ENCODE measurements at regions not wholly inside any gene's neighbourhood (a gene's known extent, or its start where the extent isn't known, plus 50 kb on each side); places are given as distances from the start of the nearest gene placed in this dataset.
"Not testable (repeated sequence)": the region's sequence is repeated elsewhere in the genome, so short reads cannot be mapped to it uniquely, and the experiment has no call there.

DNA sequence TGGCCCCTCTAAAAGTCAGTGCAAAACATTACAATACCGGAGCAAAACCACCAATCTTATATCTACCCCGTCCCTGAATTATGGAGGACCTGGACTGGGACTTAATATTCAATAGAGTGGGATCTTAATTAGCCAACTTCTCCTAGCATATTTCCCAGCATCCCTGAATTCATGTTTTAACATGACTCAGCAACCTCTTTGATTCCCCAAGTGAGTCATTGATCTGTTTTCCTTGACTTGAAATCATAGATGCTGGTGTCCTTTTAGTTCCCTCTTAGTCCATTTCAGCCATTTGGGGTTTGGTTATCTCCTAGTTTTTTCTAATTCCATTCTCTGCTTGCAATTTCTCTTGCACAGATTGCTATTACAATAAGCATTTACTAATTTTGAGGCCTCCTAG, 677.7 kb upstream of the CELF4 start:
- DNase-seq, result no peak

DNA sequence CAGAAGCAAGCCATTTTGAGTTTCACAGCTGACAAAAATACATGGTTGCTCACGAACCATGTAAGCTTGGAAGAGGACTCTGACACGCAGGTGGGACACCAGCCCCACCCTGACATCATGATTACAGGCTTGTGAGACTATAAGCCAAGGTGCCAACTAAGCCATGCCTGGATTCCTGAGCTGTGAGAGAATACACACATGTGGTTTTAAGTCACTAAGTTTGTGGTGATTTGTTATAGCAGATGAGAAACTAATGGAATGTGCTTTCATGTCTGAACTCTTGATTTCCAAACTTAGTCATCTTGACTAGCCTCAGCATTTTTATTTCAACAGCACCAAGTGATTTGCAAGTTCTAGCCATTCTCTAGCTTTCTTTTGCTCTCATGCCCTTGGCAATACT, 676.1 kb upstream of the CELF4 start:
- no peak for DNase-seq

DNA sequence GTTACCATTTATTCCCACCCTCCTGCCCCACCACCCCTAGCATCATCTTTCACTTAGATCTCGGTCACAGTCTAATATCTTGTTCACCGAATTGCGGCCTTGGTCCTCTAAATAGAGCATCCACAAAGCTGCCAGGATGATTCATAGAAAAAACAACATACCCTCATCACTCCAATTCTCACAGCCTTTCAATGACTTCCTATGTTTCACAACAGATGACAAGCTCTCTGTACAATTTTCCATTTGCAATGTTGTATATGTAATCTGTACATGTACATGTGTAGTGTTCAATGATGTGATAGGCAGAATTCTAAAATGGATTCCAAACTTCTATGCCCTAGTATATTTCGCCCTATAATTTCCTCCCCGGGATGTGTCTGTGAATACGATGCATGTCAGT, 675.6 kb upstream of the CELF4 start:
- no peak for DNase-seq

DNA sequence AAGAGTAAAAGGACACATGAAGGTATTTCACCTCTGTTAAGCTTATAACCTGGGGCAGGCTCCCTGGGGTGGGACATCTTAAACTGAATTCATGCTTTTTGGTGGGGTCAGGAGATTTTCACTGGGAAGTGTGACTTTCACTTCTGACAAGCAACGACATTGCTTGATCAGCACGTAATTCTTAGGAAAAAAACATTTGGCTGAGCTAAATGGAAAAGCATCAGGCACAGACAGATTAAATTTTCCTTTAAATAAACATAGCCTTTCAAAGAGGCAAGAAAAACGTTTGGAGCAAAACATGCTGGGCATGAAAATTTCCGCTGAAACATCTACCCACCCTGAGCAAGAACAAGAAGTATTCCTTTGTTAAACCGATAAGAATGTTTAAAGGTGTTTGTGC, 674.0 kb upstream of the CELF4 start:
- DNase-seq, result no peak

DNA sequence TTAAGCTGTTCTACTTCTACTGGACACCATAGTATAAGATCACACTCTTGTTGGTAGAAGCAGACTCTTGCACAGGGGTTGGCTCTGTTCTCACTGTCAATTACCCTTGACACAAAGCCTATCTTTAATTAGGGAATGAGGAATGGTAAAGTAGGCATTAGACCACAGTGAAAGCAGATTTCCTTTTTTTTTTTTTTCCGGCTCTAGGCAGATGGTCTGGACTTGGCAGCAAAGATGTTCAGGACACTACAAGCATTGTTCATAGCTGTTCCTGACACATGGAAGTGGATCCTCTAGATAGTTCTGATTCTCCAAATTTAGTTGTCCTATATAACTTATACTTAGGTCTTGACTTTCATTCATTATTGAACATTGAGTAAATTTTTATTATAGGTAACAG, 672.2 kb upstream of the CELF4 start:
- no peak for DNase-seq

DNA sequence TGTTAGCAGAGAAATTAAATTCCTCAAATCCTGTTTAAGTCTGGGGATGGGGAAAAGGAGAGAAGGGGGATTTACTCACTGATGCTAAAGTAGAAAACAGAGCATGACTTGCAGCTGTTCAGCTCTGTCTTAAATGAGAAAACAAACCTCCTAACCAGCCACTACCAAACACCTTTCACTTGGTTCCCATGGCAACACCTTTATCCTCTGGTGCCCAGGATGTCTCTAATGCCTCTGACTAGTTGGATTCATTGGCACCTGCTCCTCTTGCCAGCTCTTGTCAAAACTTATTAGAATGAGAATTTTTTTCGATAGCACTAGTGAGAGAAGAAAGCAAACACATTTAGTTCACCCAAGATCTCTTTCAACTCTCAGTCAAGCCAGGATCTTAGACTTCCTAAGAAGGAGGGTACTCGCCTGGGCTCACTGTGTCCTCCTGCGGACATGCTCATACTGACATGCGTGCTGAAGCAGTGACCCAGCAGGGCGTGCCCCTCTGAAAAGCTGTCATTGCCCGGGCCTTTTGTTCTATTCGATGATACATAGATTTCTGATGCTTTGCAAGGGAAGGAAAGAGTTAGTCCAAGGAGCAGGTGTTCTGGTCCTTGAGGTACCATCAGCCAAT, 656.0 kb upstream of the CELF4 start:
- no peak for DNase-seq

DNA sequence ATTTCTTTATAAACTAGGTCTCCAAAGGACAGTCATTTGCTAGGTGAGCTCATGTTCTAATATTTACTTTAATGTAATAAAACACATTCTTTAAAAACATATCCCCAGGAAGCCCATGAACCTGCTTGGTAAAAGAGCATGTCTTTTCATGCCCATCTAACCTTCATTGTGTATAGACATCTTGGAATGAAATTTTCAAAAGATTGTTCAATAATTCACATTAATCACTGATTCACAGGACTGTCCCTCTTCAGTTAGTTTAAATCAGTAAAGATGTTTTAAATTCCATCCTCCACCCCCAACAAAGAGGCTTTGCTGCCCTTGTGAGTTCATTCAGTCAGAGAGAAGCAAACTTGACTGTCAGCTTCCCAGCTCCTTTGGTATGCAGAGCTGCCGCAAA, 633.4 kb upstream of the CELF4 start:
- no peak for DNase-seq

DNA sequence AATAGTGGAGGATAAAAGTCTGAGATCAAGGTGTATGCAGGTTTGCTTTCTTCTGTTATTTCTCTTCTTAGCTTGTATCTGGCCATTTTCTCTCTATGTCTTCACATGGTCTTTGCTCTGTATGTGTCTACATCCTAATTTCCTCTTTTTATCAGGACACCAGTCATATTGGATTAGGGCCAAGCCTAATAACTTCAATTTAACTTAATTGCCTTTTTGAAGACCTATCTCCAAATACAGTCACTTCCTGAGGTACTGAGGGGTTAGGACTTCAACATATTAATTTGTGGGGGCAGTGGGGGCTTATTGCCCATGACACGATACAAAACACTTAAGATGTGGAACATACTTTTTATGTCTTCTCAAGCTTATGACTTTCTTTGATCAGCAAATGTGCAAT, 632.9 kb upstream of the CELF4 start:
- no peak for DNase-seq

DNA sequence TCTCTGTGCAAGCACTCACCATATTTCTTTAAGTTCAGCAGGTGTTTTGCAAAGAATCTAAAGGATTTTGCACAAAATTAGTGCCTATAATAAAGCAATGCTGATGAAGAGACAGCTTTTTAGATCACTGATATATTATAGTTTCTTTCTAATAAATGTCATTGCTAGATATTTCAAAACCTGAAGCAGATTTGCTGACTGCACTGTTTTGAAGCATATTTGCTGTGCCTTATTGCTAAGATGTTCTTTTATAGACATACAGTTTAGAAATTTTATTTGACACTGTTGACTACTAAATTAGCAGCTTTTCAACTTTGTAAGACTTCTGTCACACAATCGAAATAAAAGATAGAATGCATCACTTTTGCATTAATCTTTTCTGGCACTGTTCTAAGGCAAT, 620.9 kb upstream of the CELF4 start:
- DNase-seq, result no peak

DNA sequence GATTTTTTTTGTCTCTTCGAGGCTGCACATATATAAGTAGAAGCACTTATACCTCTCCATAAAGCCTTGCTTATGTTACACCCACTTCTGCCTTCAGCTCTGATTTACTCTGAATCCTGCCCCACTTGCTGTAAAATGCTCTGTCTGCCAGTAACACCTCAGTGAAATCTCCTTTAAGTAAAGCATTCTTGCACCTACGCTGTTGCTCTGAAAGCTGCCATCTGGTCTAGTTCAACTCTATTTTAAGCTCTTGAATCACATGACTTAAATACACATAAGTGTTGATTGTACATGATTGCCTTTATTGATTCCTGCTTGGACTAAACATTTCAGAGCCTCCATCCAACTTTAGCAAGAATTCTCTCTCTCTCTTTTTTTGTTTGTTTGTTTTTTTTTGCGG, 609.0 kb upstream of the CELF4 start:
- no peak for DNase-seq

DNA sequence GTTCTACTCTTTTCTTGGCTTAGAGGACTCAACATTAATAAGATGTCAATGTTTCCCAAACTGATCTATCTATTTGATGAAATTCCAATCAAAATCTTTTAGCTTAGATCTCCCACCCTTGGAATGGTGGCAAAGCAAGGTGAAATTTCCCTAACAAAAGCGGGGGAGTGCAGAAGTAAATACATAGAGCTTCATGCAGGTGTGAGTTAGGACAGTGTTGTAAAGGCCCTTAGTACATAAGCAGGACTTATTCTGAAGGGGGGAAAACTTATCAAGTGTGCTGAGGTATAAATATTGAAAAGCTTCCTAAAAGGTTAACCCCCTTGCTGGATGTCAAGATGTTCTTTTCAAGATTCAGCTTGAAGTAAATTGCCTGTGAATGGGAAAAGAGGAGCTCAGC, 608.6 kb upstream of the CELF4 start:
- DNase-seq, result no peak

DNA sequence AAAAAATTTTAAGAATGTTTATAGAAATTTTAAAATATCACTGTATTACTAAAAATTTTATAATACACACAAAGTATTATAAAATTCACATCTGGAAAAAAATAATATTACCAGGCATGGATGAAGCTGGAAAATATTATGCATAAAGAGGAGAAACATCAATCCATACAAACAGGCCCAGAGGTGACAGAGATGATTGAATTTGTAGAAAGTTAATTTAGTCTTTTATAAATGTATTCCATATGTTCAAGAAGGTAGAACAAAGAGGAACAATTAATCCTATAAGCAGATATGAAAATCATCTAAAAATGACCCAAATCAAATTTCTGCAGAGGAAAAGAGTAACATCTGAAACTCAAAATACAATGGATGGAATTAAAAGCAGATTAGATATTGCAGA, 605.2 kb upstream of the CELF4 start:
- DNase-seq, result no peak

DNA sequence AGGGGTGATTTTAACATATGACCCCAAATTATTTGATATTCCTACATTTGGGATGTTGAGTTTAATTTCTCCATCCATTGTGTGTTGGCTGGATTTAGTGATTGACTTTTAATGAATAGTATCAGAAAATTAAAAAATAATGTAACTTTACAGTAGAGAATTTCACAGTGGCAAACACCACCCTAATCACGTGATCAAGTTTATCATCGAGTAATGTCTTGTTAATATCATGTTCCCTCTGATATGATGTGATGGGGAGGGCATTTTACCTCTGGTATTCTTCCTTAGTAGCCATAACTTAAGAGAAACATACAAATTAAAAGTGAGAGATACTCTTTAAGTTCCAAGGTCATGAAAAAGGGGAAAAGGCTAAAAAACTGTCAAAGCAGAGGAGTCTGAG, 602.0 kb upstream of the CELF4 start:
- no peak for DNase-seq

DNA sequence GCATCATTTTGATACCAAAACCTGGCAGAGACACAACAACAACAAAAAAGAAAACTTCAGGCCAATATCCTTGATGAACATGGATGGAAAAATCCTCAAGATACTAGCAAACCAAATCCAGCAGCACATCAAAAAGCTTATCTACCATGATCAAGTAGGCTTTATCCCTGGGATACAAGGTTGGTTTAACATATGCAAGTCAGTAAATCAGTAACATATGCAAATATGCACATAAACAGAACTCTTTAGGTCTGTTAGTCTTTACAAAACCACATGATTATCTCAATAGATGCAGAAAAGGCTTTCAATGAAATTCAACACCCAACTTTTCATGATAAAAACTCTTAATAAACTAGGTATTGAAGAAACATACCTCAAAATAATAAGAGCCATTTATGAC, 587.5 kb upstream of the CELF4 start:
- not testable (repeated sequence) for DNase-seq

DNA sequence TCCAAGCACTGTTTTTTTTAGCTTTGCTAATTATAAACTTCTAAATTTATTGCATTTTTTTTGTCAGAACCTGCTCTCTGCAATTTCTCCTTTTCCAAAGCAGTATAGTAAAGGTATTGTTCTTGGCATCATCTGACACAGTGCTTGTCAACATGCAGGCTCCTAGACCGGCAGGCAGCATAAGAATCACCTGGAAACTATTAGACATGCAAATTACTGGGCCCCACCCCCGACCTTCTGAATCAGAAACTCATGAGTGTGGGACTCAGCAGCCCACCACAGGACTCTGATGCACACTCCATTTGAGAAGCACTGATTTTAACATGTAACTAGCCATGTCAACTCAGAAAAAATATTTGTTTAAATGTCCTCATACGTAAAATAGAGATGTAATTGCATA, 551.1 kb upstream of the CELF4 start:
- DNase-seq, result no peak

DNA sequence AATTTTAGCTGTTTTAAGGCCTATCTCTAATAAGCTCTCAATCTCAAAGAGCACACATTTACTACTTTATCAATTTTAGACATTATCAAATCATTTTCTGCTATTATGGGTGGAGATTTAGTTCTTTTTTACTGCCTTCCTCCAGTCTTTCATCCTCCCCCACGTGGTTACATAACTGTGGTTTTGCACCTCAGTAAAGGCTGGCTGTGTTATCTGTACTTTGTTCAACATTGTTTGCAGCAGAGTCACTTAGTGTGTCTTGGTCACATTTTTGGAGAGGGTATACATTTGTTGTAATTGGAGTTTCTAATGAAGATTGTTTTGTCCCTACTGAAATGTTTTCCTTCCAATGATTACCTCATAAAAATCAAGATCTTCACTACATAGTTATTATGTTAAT, 549.6 kb upstream of the CELF4 start:
- DNase-seq, result no peak

DNA sequence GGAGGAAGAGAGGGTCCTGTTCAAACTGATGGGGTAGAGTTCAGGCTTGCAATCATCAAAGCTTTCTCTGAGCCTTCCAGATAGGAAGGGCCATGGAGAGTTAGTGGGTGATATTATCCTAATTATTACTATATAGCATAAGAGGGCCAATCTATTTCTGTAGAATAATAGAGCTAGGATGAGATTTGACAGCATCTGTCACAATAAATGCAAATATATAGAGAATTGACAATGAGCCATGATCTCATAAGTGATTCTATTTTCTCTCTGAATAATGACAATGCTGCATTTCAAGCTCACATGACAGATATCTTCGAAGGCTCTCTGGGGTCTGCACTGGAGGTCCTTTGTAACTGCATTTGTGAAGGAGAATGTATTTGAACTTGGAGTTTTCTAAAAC, 521.9 kb upstream of the CELF4 start:
- DNase-seq, result no peak

DNA sequence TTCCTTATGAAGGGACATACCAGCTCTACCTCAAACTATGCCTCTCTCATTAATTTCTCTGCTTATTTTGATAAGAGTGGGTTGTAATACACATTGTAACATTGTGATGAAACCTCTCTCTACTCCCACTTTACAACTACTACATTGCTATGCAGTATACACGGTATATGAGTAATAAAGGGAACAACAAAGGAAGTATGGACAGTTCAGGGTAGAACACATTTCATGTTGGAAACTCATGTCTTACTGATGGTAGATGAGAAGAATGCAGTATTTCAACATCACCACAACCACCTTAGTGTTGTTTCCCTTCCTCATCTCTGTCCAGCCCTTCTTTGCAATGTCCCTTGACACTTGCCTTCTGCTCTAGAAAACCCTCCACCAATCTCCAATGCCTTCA, 515.9 kb upstream of the CELF4 start:
- DNase-seq, result no peak

DNA sequence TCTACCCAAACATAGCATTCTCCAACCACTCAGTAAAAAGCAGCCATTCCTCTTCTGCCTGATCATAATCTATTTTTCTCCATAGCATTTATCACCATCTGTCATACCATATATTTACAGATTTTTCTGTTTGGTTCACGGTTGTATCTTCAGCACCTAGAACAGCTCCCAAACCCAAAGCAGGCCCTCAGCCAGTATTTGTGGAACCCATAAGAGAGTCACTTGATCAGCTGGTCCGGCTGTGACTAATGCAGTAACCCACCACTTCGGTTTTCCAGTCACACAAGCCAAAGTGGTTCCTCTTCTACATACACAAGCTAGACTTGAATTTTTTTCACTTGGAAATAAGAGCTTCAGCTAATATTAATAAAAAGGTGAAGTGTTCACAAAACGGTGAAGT, 511.6 kb upstream of the CELF4 start:
- DNase-seq, result no peak

DNA sequence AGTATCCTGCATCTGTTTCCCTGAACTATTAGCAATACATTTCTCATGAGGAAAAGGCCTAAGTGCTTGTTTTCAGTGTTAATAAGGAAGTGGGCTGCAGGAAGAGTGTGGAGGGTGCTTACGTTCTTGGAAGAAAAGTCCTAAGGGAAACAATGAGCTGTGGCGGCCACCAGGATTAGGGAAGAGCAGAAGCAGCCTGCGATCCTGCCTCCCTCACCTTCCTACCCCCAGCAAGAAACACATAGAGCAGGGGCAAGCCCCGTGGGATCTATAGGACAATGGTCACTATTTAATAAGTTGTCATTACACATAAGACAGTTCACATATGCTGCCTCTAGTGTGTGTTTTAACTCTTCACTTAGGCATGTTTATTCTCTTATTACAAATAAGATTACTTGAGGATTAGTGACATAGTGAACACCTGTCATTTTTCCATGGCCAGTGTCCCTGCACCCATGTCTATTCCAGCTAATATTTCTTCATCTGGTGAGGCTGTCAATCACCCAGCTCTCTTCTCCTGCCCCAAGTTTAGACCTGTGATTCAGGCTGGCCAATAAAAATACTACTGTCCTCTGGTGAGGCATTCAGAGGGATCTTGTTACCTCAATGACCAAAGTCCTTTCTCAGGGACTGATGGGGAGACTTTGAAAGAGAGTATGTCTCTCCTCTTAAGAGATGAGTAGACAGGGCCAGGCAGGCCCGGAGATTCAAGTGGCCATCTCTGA, 510.9 kb upstream of the CELF4 start:
- no peak for DNase-seq

DNA sequence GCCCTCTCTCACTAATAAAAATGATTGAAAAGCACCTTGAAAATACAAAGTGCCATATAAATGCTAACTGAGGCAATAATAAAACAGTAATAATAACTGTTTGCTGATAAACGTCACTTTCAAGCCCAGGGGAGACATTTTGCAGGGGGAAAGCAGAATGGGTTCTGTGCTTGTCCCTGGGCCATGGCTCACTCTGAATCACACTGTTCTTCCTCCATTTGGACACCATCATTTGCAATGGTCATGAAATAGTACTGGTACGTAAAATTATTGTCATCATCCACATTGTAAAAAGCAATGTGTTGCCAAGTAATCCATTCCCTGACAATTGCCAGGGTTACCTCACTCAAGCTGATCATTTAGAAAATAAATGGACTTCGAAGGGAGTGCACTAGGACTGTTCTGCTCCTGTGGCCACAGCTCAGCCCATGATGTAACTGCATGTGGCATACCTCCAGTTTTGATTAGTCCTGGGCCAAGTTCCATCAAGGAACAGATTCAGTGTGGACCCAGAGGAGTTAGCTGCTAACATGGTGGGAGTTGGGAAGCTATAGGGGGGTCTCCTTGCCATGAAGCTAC, 508.8 kb upstream of the CELF4 start:
- no peak for DNase-seq

DNA sequence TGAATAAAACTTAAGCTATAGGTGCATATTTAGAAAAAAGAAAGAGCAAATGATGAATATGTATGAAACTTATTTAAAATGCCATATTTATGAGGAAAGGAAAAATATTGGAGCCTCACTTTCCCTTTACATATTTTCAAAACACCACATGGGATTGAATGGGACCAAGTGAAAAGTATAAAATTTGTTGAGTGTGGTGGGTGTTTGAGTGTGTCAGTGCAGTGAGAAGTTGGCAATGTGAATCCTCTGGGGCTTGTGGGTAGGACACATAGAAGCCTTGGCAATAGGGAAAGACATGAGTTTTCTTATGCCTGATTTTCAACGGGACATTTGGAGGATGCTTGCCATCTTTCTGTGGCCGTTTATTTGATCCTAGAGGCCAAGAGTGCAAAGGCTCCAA, 502.2 kb upstream of the CELF4 start:
- no peak for DNase-seq

DNA sequence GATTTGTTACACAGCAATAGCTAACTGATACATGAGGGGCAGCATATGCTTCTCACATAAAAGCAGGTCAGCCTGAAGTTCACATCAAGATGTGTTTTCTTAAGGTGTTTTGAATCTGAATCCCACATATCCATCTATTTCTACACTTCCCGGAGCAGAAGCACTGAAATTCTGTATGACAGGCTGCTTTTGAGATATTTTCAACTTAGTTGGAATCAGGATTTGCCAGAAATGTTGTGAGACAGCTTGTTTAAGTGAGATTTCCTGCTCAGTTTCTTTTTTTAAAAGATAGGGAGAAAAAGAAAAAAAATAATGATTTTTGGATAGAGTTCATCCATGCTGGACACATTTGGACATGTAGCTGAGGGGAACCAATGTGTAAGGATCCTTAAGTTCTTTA, 501.5 kb upstream of the CELF4 start:
- DNase-seq, result no peak

DNA sequence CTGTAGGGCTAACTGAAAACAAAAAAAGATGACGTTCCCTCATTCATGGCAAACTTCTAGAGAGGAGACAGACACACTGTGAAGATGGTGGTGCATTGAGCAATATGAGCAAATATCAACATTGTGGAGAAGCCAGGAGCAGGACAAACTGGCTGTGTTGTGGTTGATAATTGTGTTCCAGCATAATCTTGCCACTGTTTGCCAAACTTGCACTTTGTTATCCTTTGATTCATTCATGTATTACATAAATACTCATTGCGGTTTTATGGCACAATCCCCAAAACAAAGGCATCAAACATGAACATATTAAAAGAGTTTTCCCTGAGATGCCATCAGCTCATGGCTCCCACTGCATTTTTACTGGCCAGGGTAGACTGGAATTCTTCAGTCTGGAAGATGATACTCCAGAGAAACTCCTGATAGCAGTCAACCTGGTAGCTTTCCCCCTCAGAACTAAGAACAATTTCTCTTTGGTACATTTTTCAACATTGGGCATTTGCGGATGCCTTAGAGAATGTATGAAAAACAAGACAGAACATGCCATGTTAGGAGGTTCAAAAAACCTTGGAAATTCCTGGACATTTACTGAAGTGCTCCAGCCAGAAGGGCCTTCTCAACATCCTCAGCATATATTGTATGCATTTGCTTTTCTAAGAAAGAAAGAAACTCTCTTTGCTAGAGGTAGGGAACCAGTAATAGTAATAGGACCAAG, 487.4 kb upstream of the CELF4 start:
- no peak for DNase-seq

Data from hematopoietic multipotent progenitor cell treated with erythropoietin and hydrocortisone succinate and interleukin-3 and kit ligand, for 8 days (in vitro differentiated cells).